GM12878 (cell line): ENCODE measurements at regions not wholly inside any gene's neighbourhood (a gene's known extent, or its start where the extent isn't known, plus 50 kb on each side); places are given as distances from the start of the nearest gene placed in this dataset.

Experiments used
- ATAC-seq: fragments of 200-7000 bp; cut with Tn5 transposase; 3 replicates; pipeline ENCODE4 v1.9.1; 2020; ENCODE audit warnings: mild to moderate bottlenecking, moderate library complexity
- BruUV-seq: library from RNA; stranded (reverse); fragments of 400-500 nt; replicated peaks from 2 replicates; lab custom pipeline; 2021; lab: Mats Ljungman, UMichigan
- CTCF ChIA-PET: fragments of 300-600 bp; sonication (Branson Sonifier 250); formaldehyde crosslinking; extraction: SDS; loops from one replicate; lab custom pipeline; 2021; ENCODE audit warnings: inconsistent platforms; lab: Yijun Ruan, JAX
- POLR2A ChIA-PET: fragments of 350-600 bp; formaldehyde crosslinking; extraction: SDS; loops from one replicate; lab custom pipeline; 2021; ENCODE audit warnings: inconsistent platforms; lab: Charles Lee
- RAD21 ChIA-PET: fragments of 300-600 bp; sonication (Branson Sonifier 250); formaldehyde crosslinking; loops from one replicate; lab custom pipeline; 2023; ENCODE audit warnings: antibody characterized with exemption; ENCODE audit not compliant: unreplicated experiment; lab: Charles Lee
- SMC1A ChIA-PET: fragments of 300-600 bp; sonication (Branson Sonifier 250); formaldehyde crosslinking; loops from one replicate; lab custom pipeline; 2023; ENCODE audit not compliant: unreplicated experiment, uncharacterized antibody; lab: Charles Lee
- DNase-seq: peaks from one replicate; pipeline ENCODE4 v3.0.0-alpha.2; 2011; ENCODE audit warnings: low read depth, low spot score
- FAIRE-seq: peaks from 3 replicates; lab custom pipeline; 2011; peaks lifted over from hg19 to GRCh38; lab: Jason Lieb, UNC
- H2AFZ ChIP-seq: 2 replicates; pipeline ENCODE4 v1.6.0; 2011; ENCODE audit warnings: low read depth, low read length, control low read depth; ENCODE audit not compliant: control insufficient read depth
- H3K27ac ChIP-seq: 2 replicates; pipeline ENCODE4 v1.5.1; 2011; ENCODE audit warnings: control low read depth; ENCODE audit not compliant: control insufficient read depth, insufficient read depth
- H3K27me3 ChIP-seq, 2 experiments: replicated peaks in 1 of 2; 2 replicates each; pipeline versions ENCODE4 v1.6.0 to v1.6.1; 2011; ENCODE audit warnings: low read length in 1 of 2; ENCODE audit not compliant: control insufficient read depth in 2 of 2, insufficient read depth in 2 of 2
- H3K36me3 ChIP-seq, 2 experiments: 2 replicates each; pipeline ENCODE4 v1.5.1; 2011; ENCODE audit warnings: low read length in 1 of 2; ENCODE audit not compliant: control insufficient read depth in 2 of 2, insufficient read depth in 2 of 2
- H3K4me1 ChIP-seq: 2 replicates; pipeline ENCODE4 v1.6.1; 2011; ENCODE audit warnings: mild to moderate bottlenecking, low read length, moderate library complexity, mixed read lengths; ENCODE audit not compliant: control insufficient read depth, insufficient read depth
- H3K4me2 ChIP-seq: 2 replicates; pipeline ENCODE4 v1.6.0; 2011; ENCODE audit warnings: control low read depth; ENCODE audit not compliant: control insufficient read depth, insufficient read depth
- H3K4me3 ChIP-seq: fragments of 200-600 bp; sonication (generic); 2 replicates; pipeline ENCODE4 v1.5.1; 2016
- H3K79me2 ChIP-seq: 2 replicates; pipeline ENCODE4 v1.6.0; 2011; ENCODE audit warnings: low read length; ENCODE audit not compliant: control insufficient read depth, insufficient read depth
- H3K9ac ChIP-seq: 2 replicates; pipeline ENCODE4 v1.8.0; 2011; ENCODE audit warnings: low read length, control low read depth, mixed read lengths; ENCODE audit not compliant: control insufficient read depth, insufficient read depth
- H3K9me3 ChIP-seq: replicated peaks from 3 replicates; pipeline ENCODE4 v1.5.1; 2011; ENCODE audit warnings: mild to moderate bottlenecking, low read length; ENCODE audit not compliant: control insufficient read depth, insufficient read depth
- H4K20me1 ChIP-seq: 2 replicates; pipeline ENCODE4 v1.6.0; 2011; ENCODE audit not compliant: control insufficient read depth, insufficient read depth
- JUNB ChIP-seq: IDR thresholded peaks from 2 replicates; pipeline ENCODE4 v1.6.1; 2016; ENCODE audit warnings: antibody characterized with exemption, mild to moderate bottlenecking
- KAT2A ChIP-seq: conservative IDR thresholded peaks from 2 replicates; pipeline ENCODE4 v1.6.1; 2011; ENCODE audit warnings: low read depth, low read length; ENCODE audit not compliant: control insufficient read depth
- NFIC ChIP-seq: IDR thresholded peaks from 2 replicates; pipeline ENCODE4 v1.6.1; 2012; ENCODE audit warnings: low read depth, mild to moderate bottlenecking, inconsistent platforms, low read length, moderate library complexity
- SUZ12 ChIP-seq: fragments of 200-600 bp; sonication (generic); IDR thresholded peaks from one replicate; pipeline ENCODE4 v1.6.1; 2018; ENCODE audit warnings: antibody characterized with exemption, mild to moderate bottlenecking; ENCODE audit not compliant: unreplicated experiment
- ZNF592 ChIP-seq: fragments of 450-650 bp; IDR thresholded peaks from 2 replicates; pipeline ENCODE4 v1.6.1; 2017; ENCODE audit warnings: mild to moderate bottlenecking, moderate library complexity
- WGBS: methylation state at CpG from one replicate; pipeline ENCODE4 v1.1.6; 2016; ENCODE audit warnings: low lambda C conversion rate; ENCODE audit not compliant: insufficient replicate concordance, insufficient coverage; ENCODE audit errors: missing lambda C conversion rate; 5-methylcytosine and 5-hydroxymethylcytosine counted together
- in situ Hi-C: fragments of 300-500 bp; cut with MboI; formaldehyde crosslinking; loops from 9 replicates; pipeline ENCODE4 v1.14.3; 2018; ENCODE audit warnings: mixed read lengths
- intact Hi-C: fragments of 100-400 bp; cut with micrococcal nuclease; formaldehyde crosslinking; loops from one replicate; pipeline ENCODE4 v1.14.2; 2022; ENCODE audit not compliant: unreplicated experiment

GRCh38 chr12:19855851-19856250 is 416.6 kb downstream of the AEBP2 start (continued):
- TF ChIP-seq ZNF592 (no peak), SUZ12 (no peak), KAT2A (no peak), JUNB (no peak)

- ChIA-PET CTCF (interaction anchor here (0.8 kb wide), 1 partner anchor 16 kb away, joined by 3 read pairs; no protein-coding TSS in a partner anchor), POLR2A (no interaction called here), SMC1A (interaction anchor here (1.3 kb wide), 1 partner anchor 9 kb away, joined by 6 read pairs; no protein-coding TSS in a partner anchor), RAD21 (no interaction called here)
- TF ChIP-seq NFIC: no peak
- WGBS: 27% methylated on average over 5 of the region's 5 CpGs
- in situ Hi-C loops (no loop called here), intact Hi-C loops (no loop called here)
- Histone ChIP-seq H3K79me2 (no peaks in the 10 kb centered on the region), H3K27ac (no peak overlapping the region), H3K4me1 (no peaks in the 10 kb centered on the region), H3K4me2 (no peak overlapping the region), H2AFZ (no peak overlapping the region), H3K9me3 (no peaks in the 10 kb centered on the region; the same call in 2 of the 3 replicates), H3K27me3 (no peaks in the 10 kb centered on the region), H3K36me3 (no peaks in the 10 kb centered on the region), H3K9ac (no peak overlapping the region), H4K20me1 (no peaks in the 10 kb centered on the region), H3K4me3 (no peak overlapping the region)
- ATAC-seq (no peak), DNase-seq (no peak), FAIRE-seq (no peak)
- BruUV-seq: no TSS peak
Measured at GRCh38 chr12:19856389-19856788, 417.1 kb downstream of the AEBP2 start.
